GM18858 (cell line): ENCODE measurements at regions not wholly inside any gene's neighbourhood (a gene's known extent, or its start where the extent isn't known, plus 50 kb on each side); places are given as distances from the start of the nearest gene placed in this dataset.
"Not testable (repeated sequence)": the region's sequence is repeated elsewhere in the genome, so short reads cannot be mapped to it uniquely, and the experiment has no call there.

Experiments used
- ATAC-seq: cut with Tn5 transposase; IDR thresholded peaks from one replicate; pipeline ENCODE4 v1.9.1; 2021; ENCODE audit not compliant: unreplicated experiment

- ATAC-seq = peak; percentile 42
Measured at GRCh38 chr3:159672728-159673688, 315.6 kb upstream of the IL12A start.

GRCh38 chr3:159674583-159674982, 314.1 kb upstream of the IL12A start:
- no peak for ATAC-seq

DNA sequence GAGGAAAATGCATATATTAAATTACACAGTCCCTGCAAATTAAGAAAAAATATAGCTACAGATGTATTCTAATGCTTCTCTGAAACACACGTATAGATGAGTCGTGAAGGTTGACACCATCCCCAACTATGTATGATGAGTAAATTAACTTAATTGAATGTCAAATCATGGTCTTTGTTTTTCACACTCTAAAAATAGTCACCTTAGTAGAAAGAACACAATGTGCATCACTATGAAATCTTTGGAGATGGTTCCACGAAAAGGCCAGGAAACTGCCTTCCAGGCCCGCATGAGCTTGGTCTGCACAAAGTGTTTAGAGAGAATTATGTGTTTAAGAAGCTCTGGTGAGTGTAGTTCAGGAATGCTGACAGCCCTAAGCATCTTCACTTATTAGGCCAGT, 313.4 kb upstream of the IL12A start:
- ATAC-seq = no peak

DNA sequence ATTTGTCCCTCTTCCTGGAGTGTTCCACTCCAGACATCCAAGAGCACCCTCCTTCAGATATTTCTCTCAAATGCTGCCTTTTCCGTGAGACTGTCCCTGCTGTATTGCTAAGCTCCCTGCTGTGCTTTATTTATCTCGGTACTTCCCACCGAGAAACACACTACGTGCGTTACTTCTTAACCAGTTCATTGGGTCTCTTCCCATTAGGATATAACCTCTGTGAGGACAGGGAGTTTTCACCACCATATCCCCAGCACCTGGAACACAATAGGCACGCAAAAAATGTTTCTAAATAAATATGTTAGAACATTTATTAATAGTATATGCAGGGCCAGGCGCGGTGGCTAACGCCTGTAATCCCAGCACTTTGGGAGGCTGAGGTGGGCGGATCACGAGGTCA, 308.7 kb upstream of the IL12A start:
- no peak for ATAC-seq

DNA sequence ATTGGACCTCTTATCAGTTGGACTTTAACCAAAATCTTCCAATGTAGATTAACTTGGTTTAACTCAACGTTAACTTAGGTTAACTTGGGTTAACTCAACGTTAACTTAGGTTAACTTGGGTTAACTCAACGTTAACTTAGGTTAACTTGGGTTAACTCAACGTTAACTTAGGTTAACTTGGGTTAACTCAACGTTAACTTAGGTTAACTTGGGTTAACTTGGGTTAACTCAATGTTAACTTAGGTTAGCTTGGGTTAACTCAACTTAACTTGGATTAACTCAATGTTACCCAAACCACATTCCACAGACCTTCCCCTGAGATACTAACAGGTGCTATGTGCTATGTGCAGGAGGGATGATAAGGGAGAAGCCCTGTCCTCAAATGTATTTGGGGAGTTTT, 306.9 kb upstream of the IL12A start:
- not testable (repeated sequence) for ATAC-seq

DNA sequence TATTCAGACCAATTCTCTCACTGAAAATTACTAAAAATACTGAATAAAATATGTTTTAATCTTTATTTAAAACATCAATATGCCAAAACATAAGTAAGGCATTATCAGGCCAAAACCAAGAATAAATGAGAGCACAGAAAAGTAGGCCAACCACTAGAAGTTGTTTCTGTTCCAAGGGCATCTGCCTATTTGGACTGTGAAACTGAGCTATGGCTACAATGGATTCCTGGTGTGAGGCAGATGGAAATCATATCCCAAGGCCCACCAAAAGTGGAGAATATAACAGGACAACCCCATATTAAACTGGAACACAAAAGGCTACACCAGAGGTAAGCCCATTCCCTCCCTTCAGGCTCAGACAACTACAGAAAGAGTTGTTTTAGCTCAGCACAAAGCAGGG, 302.8 kb upstream of the IL12A start:
- ATAC-seq = no peak

DNA sequence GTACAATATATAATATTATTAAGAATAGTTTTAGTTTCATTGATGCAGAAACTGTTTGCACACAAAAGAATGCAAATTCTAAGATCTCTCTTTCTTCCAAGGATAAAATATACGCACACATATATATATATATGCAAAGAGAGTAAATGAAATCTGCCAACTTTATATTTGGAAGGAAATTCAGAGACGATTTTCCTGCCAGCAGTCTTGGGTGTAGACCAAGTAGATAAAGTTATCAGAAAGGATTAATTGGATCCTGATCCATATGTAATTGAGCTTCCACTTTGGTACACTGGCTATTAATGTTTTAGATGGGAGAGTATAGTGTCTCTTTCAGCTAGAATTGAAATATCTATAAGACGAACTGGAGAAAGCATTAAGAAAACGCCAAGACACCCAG, 295.4 kb upstream of the IL12A start:
- ATAC-seq = no peak

GRCh38 chr3:159711560-159712333, 276.9 kb upstream of the IL12A start:
- ATAC-seq = no peak

DNA sequence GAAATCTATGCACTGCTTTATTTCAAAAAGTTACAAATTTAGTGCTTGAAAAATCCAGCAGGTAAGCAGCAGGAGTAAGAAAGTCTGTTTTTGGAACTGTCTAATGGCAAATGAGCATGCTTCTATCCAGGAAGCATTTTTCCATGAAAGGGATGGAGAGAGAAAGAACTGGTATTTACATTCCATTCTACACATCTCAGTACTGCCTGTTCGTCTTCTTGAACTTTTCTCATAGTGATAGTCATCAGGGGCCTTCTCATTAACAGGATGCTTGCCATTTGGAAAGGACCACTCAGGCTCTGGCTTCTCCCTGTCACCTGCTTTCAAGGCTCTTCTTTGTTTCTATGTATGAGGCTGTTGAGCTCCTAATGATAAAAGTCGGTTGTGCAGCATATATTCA, 267.3 kb upstream of the IL12A start:
- ATAC-seq = no peak

DNA sequence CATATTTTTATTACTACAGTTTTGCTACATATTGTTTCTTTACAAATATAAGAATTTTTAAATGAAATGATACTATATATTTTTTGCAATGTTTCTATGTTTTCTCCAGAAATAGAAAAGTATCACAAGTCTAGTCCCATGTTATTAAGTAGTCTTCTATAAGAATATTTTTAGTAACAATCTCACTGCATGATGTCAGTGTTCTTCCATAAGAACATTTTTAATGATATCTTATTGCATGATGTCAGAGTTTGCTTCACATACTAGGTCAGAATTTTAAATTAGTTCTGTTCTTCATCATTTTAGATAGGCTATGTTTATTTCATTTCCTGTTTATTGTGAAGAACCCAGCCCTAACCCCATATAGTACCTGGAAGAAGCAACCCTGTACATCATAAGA, 265.3 kb upstream of the IL12A start:
- no peak for ATAC-seq

GRCh38 chr3:159724627-159725026, 264.0 kb upstream of the IL12A start:
- ATAC-seq = no peak

DNA sequence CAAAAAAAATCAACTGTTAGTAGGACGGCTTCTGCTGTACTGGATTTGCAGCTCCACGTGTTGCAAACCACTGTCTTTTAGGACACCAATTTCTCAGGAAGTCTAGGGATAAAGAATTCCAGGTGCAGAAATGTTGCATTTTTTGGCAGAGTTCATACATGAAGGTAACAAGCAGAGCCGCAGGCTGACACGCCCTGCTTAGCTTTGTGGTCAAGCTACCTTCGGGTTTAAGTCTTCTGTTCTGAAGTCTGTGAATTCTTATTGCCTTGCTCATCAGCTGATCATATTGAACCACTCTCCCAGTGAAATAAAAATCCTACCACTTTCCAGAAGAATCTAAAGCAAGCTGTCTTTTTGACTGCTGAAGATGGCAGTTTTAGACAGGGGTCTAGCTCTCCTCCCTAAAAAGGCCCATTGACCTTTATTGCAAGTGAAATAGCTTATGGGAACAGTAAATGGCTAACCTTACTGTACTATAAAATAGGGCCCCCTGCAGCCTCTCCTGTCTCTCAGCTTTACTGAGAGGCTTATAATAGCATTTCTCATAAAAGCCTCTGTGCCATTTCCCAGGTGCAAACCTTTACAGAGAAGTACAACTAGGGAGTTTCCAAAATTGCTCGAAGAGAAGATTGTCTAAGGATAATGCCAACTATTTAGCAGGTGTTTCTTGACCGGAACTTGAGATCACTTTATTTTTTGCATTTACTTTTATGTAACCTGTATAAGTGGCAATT, 262.2 kb upstream of the IL12A start:
- ATAC-seq = no peak

GRCh38 chr3:159727506-159727905, 261.1 kb upstream of the IL12A start:
- ATAC-seq = no peak

GRCh38 chr3:159731254-159731653, 257.4 kb upstream of the IL12A start:
- ATAC-seq = no peak

GRCh38 chr3:159732172-159733111, 256.2 kb upstream of the IL12A start:
- no peak for ATAC-seq

DNA sequence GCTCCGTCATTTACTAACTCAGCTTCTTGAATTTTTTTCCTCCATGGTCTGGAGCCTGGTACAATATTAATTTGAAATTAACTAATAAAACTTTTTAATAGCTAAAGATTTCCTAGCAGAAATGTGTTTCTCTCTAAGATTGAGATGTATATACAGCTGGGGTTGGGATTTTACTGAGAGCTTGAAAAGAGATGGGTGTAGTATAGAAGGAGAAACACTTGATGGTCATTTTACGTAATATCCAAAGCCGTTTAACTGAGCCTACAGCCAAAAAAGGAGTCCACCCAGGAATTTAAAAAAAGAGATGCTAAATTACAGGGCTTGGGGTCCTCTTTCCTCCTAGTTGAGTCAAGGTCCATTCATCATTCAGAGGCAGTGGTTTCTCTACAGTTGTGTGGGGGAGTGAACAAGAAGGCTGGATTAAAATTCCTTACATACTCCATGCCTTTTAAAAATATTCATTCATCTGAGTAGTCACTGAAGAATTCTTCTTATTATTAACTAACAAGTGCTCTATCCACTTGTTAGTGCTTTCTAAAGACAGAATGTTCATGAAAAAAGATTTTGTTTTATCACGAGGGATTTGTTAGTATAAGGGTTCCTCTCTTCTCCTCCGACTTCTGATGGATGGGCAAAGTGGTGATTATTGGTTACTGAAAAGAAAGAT, 255.3 kb upstream of the IL12A start:
- ATAC-seq = no peak

GRCh38 chr3:159734681-159735080, 254.0 kb upstream of the IL12A start:
- ATAC-seq = no peak

DNA sequence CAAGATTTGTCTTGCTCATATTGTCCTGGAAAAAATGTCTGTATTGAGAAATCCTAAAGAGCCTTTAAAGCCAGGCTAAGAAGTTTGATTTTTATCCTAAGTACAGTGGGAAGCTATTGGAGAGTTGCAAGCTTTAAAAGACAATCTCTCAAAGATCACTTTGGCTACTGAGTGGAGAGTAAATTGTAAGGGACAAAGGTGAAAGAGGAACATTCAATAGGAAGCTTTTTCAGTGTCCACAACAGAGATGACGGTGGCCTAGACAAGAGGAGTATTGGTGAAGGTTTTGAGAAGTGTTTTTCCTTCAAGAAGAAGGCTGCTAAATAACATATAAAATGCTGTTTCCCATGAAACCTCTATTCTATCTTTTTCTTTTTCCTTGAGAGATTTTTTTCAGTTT, 249.5 kb upstream of the IL12A start:
- ATAC-seq = no peak

DNA sequence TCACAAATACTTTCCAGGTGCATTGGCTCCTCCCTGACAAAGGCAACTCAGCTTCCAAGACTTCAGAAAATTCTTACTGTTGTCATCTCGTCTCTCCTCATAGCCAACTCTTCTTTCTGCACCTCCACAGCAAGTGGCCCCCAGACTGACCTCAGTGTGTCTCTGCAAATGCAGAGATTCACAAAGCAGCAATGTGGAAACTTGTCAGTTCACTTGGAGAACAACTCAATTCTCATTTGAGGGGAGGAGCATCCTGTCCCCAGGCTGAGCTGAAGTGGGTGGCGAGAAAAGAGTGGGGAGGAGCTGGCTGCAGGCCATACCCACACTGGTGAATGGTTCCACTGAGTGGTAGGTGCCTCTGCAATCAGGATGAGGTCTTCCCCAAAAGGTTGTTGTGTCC, 248.7 kb upstream of the IL12A start:
- ATAC-seq = no peak

GRCh38 chr3:159741281-159741680, 247.4 kb upstream of the IL12A start:
- ATAC-seq = no peak
